Fibroblast of the aortic adventitia (primary cell): ENCODE measurements at regions not wholly inside any gene's neighbourhood (a gene's known extent, or its start where the extent isn't known, plus 50 kb on each side); places are given as distances from the start of the nearest gene placed in this dataset.
"Not testable (repeated sequence)": the region's sequence is repeated elsewhere in the genome, so short reads cannot be mapped to it uniquely, and the experiment has no call there.

Experiments used
- DNase-seq: peaks from one replicate; pipeline ENCODE4 v3.0.0-alpha.2; 2010; ENCODE audit warnings: low read depth
- H3K4me3 ChIP-seq: 2 replicates; pipeline ENCODE4 v1.5.1; 2011; ENCODE audit warnings: low read depth, mild to moderate bottlenecking, control low read depth, low read length, moderate library complexity
- CTCF ChIP-seq: IDR thresholded peaks from 2 replicates; pipeline ENCODE4 v1.5.1; 2011; ENCODE audit warnings: mild to moderate bottlenecking, low read length, control low read depth, inconsistent platforms; ENCODE audit not compliant: insufficient read depth

- no peak overlapping the region for H3K4me3 ChIP-seq
- no peak for TF ChIP-seq CTCF
These were observed 208.6 kb upstream of the MCHR2 start for GRCh38 chr6:100202417-100203194.

GRCh38 chr6:100196214-100196982, 202.4 kb upstream of the MCHR2 start:
- DNase-seq, H3K4me3 ChIP-seq: not testable (repeated sequence)

More at GRCh38 chr6:100202417-100203194, 208.6 kb upstream of the MCHR2 start:
- DNase-seq: peak; percentile 98

GRCh38 chr6:100195244-100195643, 201.2 kb upstream of the MCHR2 start:
- not testable (repeated sequence) for H3K4me3 ChIP-seq, DNase-seq

GRCh38 chr6:100194535-100194934, 200.5 kb upstream of the MCHR2 start:
- no peak for TF ChIP-seq CTCF
- peak; percentile 22 for DNase-seq
- no peak overlapping the region for H3K4me3 ChIP-seq

GRCh38 chr6:100188754-100189153, 194.7 kb upstream of the MCHR2 start:
- peak; percentile 42 for DNase-seq
- TF ChIP-seq CTCF: no peak
- no peak overlapping the region for H3K4me3 ChIP-seq

GRCh38 chr6:100186552-100186951, 192.5 kb upstream of the MCHR2 start:
- no peak for TF ChIP-seq CTCF
- peak; percentile 11 for DNase-seq
- H3K4me3 ChIP-seq: no peak overlapping the region

GRCh38 chr6:100185615-100186014, 191.6 kb upstream of the MCHR2 start:
- H3K4me3 ChIP-seq: no peak overlapping the region
- TF ChIP-seq CTCF: no peak
- DNase-seq: no peak

- no peak overlapping the region for H3K4me3 ChIP-seq
- no peak for DNase-seq
- TF ChIP-seq CTCF: no peak
These were observed 190.4 kb upstream of the MCHR2 start for GRCh38 chr6:100184473-100184872.
